Tibial nerve (tissue), 4 donors: ENCODE measurements at regions not wholly inside any gene's neighbourhood (a gene's known extent, or its start where the extent isn't known, plus 50 kb on each side); places are given as distances from the start of the nearest gene placed in this dataset.

Experiments used
- DNase-seq, 2 donors: peaks; one replicate each; pipeline ENCODE4 v3.0.0-alpha.2; 2019; ENCODE audit warnings: low spot score in 2 of 2
- H3K27ac ChIP-seq, 4 donors: fragments of 200-600 bp; sonication (generic) in 3 of 4; one replicate each; pipeline ENCODE4 v1.5.1; 2017 to 2019; ENCODE audit warnings: mild to moderate bottlenecking in 1 of 4
- H3K27me3 ChIP-seq, 2 donors: fragments of 200-600 bp; sonication (generic) in 1 of 2; one replicate each; pipeline versions ENCODE4 v1.5.1 to v1.6.0; 2017 to 2019
- H3K36me3 ChIP-seq, 3 donors: fragments of 200-600 bp; sonication (generic); one replicate each; pipeline ENCODE4 v1.5.1; 2018 to 2019
- H3K4me1 ChIP-seq, 4 donors: fragments of 200-600 bp; sonication (generic) in 3 of 4; one replicate each; pipeline ENCODE4 v1.5.1; 2017 to 2019
- H3K4me3 ChIP-seq, 4 donors: fragments of 200-600 bp; sonication (generic) in 3 of 4; one replicate each; pipeline ENCODE4 v1.5.1; 2017 to 2019; ENCODE audit warnings: mild to moderate bottlenecking in 1 of 4, moderate library complexity in 1 of 4
- H3K9me3 ChIP-seq, 4 donors: fragments of 200-600 bp; sonication (generic) in 3 of 4; one replicate each; pipeline ENCODE4 v1.5.1; 2017 to 2019
- EP300 ChIP-seq, 2 donors: sonication (generic); formaldehyde crosslinking; IDR thresholded peaks; one replicate each; pipeline ENCODE4 v1.6.1; 2017; ENCODE audit warnings: antibody characterized with exemption in 2 of 2, mild to moderate bottlenecking in 1 of 2
- POLR2A ChIP-seq, 2 donors: fragments of 450-650 bp; IDR thresholded peaks; one replicate each; pipeline ENCODE4 v1.6.1; 2017; ENCODE audit warnings: antibody characterized with exemption in 2 of 2, mild to moderate bottlenecking in 2 of 2, moderate library complexity in 2 of 2
- WGBS, 2 donors: methylation state at CpG; one replicate each; pipeline ENCODE4 v1.1.5; 2018; 5-methylcytosine and 5-hydroxymethylcytosine counted together
- TF ChIP-seq, protein P1 (sequence below), 5 experiments: fragments of 200-600 bp in 3 of 5; fragments of 450-650 bp in 2 of 5; sonication (generic) in 3 of 5; IDR thresholded peaks; one replicate each; pipeline ENCODE4 v1.5.1; 2016 to 2019; ENCODE audit warnings: antibody characterized with exemption in 5 of 5, mild to moderate bottlenecking in 3 of 5, moderate library complexity in 2 of 5

DNA sequence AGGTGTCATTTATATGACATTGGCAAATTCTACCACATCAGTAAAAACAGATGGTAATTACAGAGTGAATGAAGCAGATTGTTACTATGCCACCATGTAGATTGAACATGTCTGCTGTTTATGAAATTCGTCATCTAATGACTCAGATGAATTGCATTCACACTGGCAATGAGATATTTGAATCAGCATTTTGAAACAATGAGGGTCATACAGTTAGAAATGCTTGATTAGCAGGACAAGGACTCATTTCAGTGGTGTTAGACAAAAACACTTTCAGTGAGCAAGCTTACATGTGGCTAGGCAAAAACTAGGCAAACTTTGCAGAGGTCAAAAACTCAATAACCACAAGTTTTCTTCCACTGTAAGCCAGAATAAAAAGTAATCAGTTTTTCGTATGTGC lies 1165.0 kb downstream of the SLITRK1 start:
- no peaks in the 10 kb centered on the region for H3K36me3 ChIP-seq
- no peaks in the 10 kb centered on the region for H3K9me3 ChIP-seq
- no peak for DNase-seq
- no peaks in the 10 kb centered on the region for H3K27me3 ChIP-seq
- H3K4me3 ChIP-seq = no peak overlapping the region
- TF ChIP-seq EP300 (IDR thresholded peaks at IDR 0.05) (peak in 1 of 2 donors; percentile 73), POLR2A (IDR thresholded peaks at IDR 0.05) (no peak)
- TF ChIP-seq, protein P1, sequence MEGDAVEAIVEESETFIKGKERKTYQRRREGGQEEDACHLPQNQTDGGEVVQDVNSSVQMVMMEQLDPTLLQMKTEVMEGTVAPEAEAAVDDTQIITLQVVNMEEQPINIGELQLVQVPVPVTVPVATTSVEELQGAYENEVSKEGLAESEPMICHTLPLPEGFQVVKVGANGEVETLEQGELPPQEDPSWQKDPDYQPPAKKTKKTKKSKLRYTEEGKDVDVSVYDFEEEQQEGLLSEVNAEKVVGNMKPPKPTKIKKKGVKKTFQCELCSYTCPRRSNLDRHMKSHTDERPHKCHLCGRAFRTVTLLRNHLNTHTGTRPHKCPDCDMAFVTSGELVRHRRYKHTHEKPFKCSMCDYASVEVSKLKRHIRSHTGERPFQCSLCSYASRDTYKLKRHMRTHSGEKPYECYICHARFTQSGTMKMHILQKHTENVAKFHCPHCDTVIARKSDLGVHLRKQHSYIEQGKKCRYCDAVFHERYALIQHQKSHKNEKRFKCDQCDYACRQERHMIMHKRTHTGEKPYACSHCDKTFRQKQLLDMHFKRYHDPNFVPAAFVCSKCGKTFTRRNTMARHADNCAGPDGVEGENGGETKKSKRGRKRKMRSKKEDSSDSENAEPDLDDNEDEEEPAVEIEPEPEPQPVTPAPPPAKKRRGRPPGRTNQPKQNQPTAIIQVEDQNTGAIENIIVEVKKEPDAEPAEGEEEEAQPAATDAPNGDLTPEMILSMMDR (IDR thresholded peaks at IDR 0.05) = no peak
- peaks cover 0 to 9% (median 0%) of the 10 kb centered on the region in 4 donors for H3K4me1 ChIP-seq
- WGBS, 2 donors = 44 to 54% methylated on average over 2 of the region's 2 CpGs
- H3K27ac ChIP-seq = peak overlapping the region in 1 of 4 donors; percentile 22

DNA sequence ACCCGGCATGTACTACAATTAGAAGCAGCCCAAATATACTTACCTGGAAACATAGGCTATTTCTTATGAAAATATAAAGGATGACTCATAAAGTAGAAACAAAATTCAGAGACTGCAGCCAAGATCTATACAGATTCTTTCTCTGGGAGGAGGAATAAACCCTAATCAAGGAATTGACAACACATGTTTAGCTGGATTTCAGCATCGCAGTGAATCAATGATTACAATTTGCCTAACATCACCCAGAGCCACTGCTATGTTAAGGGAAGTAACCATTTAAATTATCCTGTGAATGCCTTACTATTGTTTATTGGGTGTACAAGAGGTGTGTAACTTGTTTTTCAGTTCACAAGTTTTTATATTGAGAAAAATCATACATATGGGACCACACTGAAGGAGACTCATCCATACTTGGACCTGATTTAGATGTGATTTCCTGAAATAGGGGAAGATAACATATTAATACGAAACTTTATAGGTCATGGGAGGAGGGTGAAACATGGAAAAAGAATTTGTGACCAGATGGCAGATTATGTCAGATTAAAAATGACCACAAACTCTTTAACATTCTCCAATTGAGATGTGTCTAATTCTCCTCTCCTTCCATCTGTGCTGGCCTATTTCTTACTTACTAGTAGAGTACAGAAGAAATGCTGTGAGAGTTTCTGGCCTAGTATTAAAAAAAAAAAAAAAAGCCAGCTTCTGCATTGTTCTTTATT lies 1168.4 kb downstream of the SLITRK1 start:
- H3K4me3 ChIP-seq = no peak overlapping the region
- no peak overlapping the region for H3K27ac ChIP-seq
- H3K4me1 ChIP-seq = no peaks in the 10 kb centered on the region
- no peaks in the 10 kb centered on the region for H3K36me3 ChIP-seq
- no peak for DNase-seq
- TF ChIP-seq, protein P1 (IDR thresholded peaks at IDR 0.05) = no peak
- TF ChIP-seq POLR2A (IDR thresholded peaks at IDR 0.05) (no peak), EP300 (IDR thresholded peaks at IDR 0.05) (no peak)
- H3K27me3 ChIP-seq = no peaks in the 10 kb centered on the region
- 82 to 87% methylated on average over 3 of the region's 3 CpGs for WGBS, 2 donors
- H3K9me3 ChIP-seq = no peaks in the 10 kb centered on the region

DNA sequence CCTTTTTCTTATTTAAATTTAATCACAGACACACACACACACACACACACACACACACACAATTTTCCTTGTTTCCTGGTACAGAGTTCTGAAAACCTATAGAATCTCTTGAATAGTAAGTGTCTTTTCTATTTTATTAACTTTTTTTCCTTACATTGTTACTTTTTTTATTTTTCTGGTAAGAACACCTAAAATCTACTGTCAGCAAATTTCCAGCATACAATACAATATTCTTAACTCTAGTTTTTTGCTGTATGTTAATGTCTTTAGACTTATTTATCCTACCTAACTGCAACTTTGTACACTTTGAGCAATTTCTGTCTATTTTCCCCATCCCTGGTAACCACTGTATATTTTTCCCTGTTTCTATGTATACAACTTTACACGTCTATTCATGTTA lies 1179.8 kb downstream of the SLITRK1 start:
- Histone ChIP-seq H3K27me3 (no peaks in the 10 kb centered on the region), H3K27ac (no peak overlapping the region), H3K4me3 (no peak overlapping the region), H3K9me3 (no peaks in the 10 kb centered on the region), H3K4me1 (no peaks in the 10 kb centered on the region), H3K36me3 (no peaks in the 10 kb centered on the region)
- TF ChIP-seq EP300 (IDR thresholded peaks at IDR 0.05) (no peak), POLR2A (IDR thresholded peaks at IDR 0.05) (no peak)
- TF ChIP-seq, protein P1 (IDR thresholded peaks at IDR 0.05) = no peak
- WGBS, 2 donors = 88 to 90% methylated on average over 1 of the region's 1 CpG
- DNase-seq = no peak

DNA sequence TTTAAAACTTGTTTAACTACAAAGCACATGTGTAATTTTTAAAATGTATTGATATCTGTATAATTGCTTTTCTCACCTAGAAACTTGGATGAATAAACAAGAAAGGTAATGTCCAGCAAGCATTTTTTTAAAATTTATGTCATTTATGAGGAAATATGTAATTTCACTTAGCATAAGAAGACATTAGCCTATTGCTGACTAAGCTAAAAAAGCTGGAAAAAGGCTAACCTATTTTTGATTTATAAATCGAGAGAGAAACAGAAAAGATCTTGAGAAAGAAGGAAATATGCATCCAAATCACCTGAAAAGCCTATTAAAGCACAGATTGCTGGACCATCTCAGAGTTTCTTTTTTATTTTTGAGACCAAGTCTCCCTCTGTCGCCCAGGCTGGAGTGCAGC lies 1181.3 kb downstream of the SLITRK1 start:
- Histone ChIP-seq H3K4me3 (no peak overlapping the region), H3K27me3 (no peaks in the 10 kb centered on the region)

DNA sequence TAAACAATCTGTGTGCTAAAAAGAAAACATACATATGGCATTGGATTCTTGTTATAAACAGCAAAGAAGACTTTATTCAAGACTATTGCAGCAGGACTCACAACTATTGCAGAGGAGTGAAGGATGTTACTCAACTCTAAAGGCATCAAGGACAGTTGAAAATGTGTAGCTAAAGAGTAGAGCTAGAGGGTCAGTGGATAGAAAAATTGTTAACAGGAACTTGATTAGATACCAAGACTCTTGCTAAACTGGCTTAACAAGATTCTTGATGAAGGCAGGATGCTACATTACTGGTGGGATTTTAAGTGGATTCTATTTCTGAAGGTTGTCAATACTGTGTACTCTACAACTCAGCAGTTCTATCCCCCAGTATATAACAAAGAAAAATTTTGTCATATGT lies 1183.3 kb downstream of the SLITRK1 start:
- Histone ChIP-seq H3K4me3 (no peak overlapping the region), H3K36me3 (no peaks in the 10 kb centered on the region)
- no peak for DNase-seq

More for the DNA sequence above, 1181.3 kb downstream of the SLITRK1 start:
- 89% methylated on average over 2 of the region's 2 CpGs for WGBS, 2 donors
- Histone ChIP-seq H3K9me3 (no peaks in the 10 kb centered on the region), H3K27ac (no peak overlapping the region), H3K4me1 (no peaks in the 10 kb centered on the region), H3K36me3 (no peaks in the 10 kb centered on the region)
- no peak for DNase-seq
- TF ChIP-seq EP300 (IDR thresholded peaks at IDR 0.05) (no peak), POLR2A (IDR thresholded peaks at IDR 0.05) (no peak)
- TF ChIP-seq, protein P1 (IDR thresholded peaks at IDR 0.05) = no peak

More for the DNA sequence above, 1183.3 kb downstream of the SLITRK1 start:
- Histone ChIP-seq H3K27me3 (no peaks in the 10 kb centered on the region), H3K9me3 (no peaks in the 10 kb centered on the region), H3K27ac (no peak overlapping the region), H3K4me1 (no peaks in the 10 kb centered on the region)
- TF ChIP-seq, protein P1 (IDR thresholded peaks at IDR 0.05) = no peak
- TF ChIP-seq POLR2A (IDR thresholded peaks at IDR 0.05) (no peak), EP300 (IDR thresholded peaks at IDR 0.05) (no peak)
